ENCODE measurements at regions not wholly inside any gene's neighbourhood (a gene's known extent, or its start where the extent isn't known, plus 50 kb on each side); places are given as distances from the start of the nearest gene placed in this dataset.
"Not testable (repeated sequence)": the region's sequence is repeated elsewhere in the genome, so short reads cannot be mapped to it uniquely, and the experiment has no call there.

GRCh38 chr5:85395526-85395925 is 1010.8 kb upstream of the EDIL3 start:
- no peak for DNase-seq (ENCODE audit: low spot score)

GRCh38 chr5:85397451-85397850 is 1012.8 kb upstream of the EDIL3 start:
- no peak for DNase-seq (ENCODE audit: low spot score)

GRCh38 chr5:85428426-85428934 is 1043.8 kb upstream of the EDIL3 start:
- DNase-seq (ENCODE audit: low spot score): no peak

- DNase-seq (ENCODE audit: low spot score): not testable (repeated sequence)
Measured at GRCh38 chr5:85431726-85432125, 1047.0 kb upstream of the EDIL3 start.

GRCh38 chr5:85441156-85441555 is 1056.5 kb upstream of the EDIL3 start:
- DNase-seq (ENCODE audit: low spot score): no peak

- no peak for DNase-seq (ENCODE audit: low spot score)
Measured at GRCh38 chr5:85441853-85442252, 1057.2 kb upstream of the EDIL3 start.

- DNase-seq (ENCODE audit: low spot score): no peak
Measured at GRCh38 chr5:85452322-85453025, 1067.8 kb upstream of the EDIL3 start.

GRCh38 chr5:85453026-85453349 is 1068.3 kb upstream of the EDIL3 start:
- DNase-seq (ENCODE audit: low spot score): no peak

- DNase-seq (ENCODE audit: low spot score): no peak
Measured at GRCh38 chr5:85458319-85458718, 1073.6 kb upstream of the EDIL3 start.

GRCh38 chr5:85462957-85463356 is 1078.3 kb upstream of the EDIL3 start:
- DNase-seq (ENCODE audit: low spot score): no peak

GRCh38 chr5:85466423-85466822 is 1081.7 kb upstream of the EDIL3 start:
- no peak for DNase-seq (ENCODE audit: low spot score)

GRCh38 chr5:85472749-85473148 is 1088.1 kb upstream of the EDIL3 start:
- no peak for DNase-seq (ENCODE audit: low spot score)

- not testable (repeated sequence) for DNase-seq (ENCODE audit: low spot score)
Measured at GRCh38 chr5:85475151-85475550, 1090.5 kb upstream of the EDIL3 start.

GRCh38 chr5:85476617-85477016 is 1091.9 kb upstream of the EDIL3 start:
- DNase-seq (ENCODE audit: low spot score): no peak

GRCh38 chr5:85479849-85480248 is 1095.2 kb upstream of the EDIL3 start:
- DNase-seq (ENCODE audit: low spot score): no peak

GRCh38 chr5:85484982-85485574 is 1100.4 kb upstream of the EDIL3 start:
- DNase-seq (ENCODE audit: low spot score): no peak

- no peak for DNase-seq (ENCODE audit: low spot score)
Measured at GRCh38 chr5:85488295-85488694, 1103.6 kb upstream of the EDIL3 start.

- DNase-seq (ENCODE audit: low spot score): no peak
Measured at GRCh38 chr5:85500869-85501268, 1116.2 kb upstream of the EDIL3 start.

GRCh38 chr5:85512896-85513295 is 1104.8 kb upstream of the COX7C start:
- no peak for DNase-seq (ENCODE audit: low spot score)

GRCh38 chr5:85515588-85515987 is 1102.2 kb upstream of the COX7C start:
- DNase-seq (ENCODE audit: low spot score): no peak

- DNase-seq (ENCODE audit: low spot score): no peak
Measured at GRCh38 chr5:85517386-85517785, 1100.4 kb upstream of the COX7C start.

GRCh38 chr5:85533341-85534047 is 1084.2 kb upstream of the COX7C start:
- DNase-seq (ENCODE audit: low spot score): no peak

- DNase-seq (ENCODE audit: low spot score): no peak
Measured at GRCh38 chr5:85538362-85538761, 1079.4 kb upstream of the COX7C start.
